Activated naive CD4-positive, alpha-beta T cell treated with anti-CD3 and anti-CD28 coated beads for 36 hours (primary cell): ENCODE measurements at regions not wholly inside any gene's neighbourhood (a gene's known extent, or its start where the extent isn't known, plus 50 kb on each side); places are given as distances from the start of the nearest gene placed in this dataset.

Experiments
- CTCF ChIA-PET: fragments of 350-600 bp; sonication (Branson Sonifier 250); formaldehyde crosslinking; loops from one replicate; lab custom pipeline; 2021; ENCODE audit warnings: antibody characterized with exemption; lab: Charles Lee
- DNase-seq: peaks from one replicate; pipeline ENCODE4 v3.0.0-alpha.2; 2020
- H3K27ac Mint-ChIP-seq: one replicate; pipeline ENCODE4 v1.8.0; 2021; ENCODE audit warnings: mild to moderate bottlenecking, mixed read lengths
- H3K27me3 Mint-ChIP-seq: one replicate; pipeline ENCODE4 v1.8.0; 2021; ENCODE audit warnings: low read depth, mixed read lengths
- H3K36me3 Mint-ChIP-seq: one replicate; pipeline ENCODE4 v1.8.0; 2021; ENCODE audit warnings: low read depth, mixed read lengths
- H3K4me1 Mint-ChIP-seq: one replicate; pipeline ENCODE4 v1.8.0; 2021; ENCODE audit warnings: low read depth, mixed read lengths
- H3K4me3 Mint-ChIP-seq: one replicate; pipeline ENCODE4 v1.8.0; 2021; ENCODE audit warnings: mild to moderate bottlenecking, moderate library complexity, mixed read lengths
- H3K9me3 Mint-ChIP-seq: one replicate; pipeline ENCODE4 v1.8.0; 2021; ENCODE audit warnings: mixed read lengths
- intact Hi-C: fragments of 100-400 bp; cut with micrococcal nuclease; formaldehyde crosslinking; loops from one replicate; pipeline ENCODE4 v1.15.1; 2023

DNA sequence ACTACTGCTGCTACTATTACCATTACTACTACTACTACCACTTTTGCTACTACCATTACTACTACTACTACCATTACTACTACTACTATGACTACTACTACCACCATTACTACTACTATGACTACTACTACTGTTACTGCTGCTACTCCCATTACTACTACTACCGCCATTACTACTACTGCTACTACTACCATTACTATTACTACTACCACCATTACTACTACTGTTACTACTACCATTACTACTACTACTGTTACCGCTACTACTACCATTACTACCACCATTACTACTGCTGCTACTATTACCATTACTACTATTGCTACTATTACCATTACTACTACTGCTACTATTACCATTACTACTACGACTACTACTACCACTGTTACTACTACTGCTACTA, 209.1 kb downstream of the IRF8 start:
- Mint-ChIP-seq H3K36me3 (no peaks in the 10 kb centered on the region), H3K4me1 (no peaks in the 10 kb centered on the region), H3K27me3 (no peaks in the 10 kb centered on the region), H3K27ac (no peak overlapping the region), H3K9me3 (no peaks in the 10 kb centered on the region), H3K4me3 (no peak overlapping the region)
- CTCF ChIA-PET = no interaction called here
- DNase-seq = no peak
- intact Hi-C loops = no loop called here

DNA sequence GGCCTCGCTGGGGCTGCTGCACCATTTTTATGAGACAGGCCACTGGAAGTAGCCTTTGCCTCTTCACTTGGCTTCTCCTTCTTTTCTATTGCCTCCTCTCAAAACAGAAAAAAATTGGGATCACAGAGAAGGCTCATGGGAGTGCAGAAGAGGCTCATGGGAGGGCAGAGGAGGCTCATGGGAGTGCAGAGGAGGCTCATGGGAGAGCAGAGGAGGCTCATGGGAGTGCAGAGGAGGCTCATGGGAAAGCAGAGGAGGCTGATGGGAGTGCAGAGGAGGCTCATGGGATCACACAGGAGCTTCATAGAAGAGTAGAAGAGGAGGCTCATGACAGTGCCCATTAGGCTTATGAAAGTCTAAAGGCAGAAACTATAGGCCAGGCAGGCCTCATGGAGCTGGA, 211.2 kb downstream of the IRF8 start:
- Mint-ChIP-seq H3K27me3 (peaks cover 7% of the 10 kb centered on the region), H3K36me3 (no peaks in the 10 kb centered on the region), H3K4me1 (no peaks in the 10 kb centered on the region), H3K27ac (no peak overlapping the region), H3K9me3 (no peaks in the 10 kb centered on the region), H3K4me3 (no peak overlapping the region)
- intact Hi-C loops = no loop called here
- CTCF ChIA-PET = no interaction called here
- DNase-seq = no peak

DNA sequence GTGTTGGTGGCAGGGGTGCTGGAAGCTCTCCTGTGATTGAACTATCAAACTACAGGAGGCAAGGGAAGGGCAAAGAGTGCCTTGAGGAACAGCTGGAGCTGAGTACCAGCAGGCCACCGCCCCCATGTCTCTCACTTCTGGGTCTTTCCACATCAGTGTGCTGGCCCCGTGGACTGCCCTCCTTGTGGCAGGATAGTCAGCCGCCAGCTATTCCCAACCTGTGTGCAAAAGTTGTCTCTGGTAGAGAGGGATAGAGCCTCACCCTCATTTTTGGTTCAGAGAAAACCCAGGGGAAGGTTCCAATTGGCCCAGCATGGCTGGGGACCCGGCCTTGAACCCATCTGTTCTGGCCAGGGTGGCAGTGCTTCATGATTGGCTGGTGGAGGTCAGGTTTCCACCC, 211.8 kb downstream of the IRF8 start:
- Mint-ChIP-seq H3K4me3 (no peak overlapping the region), H3K4me1 (no peaks in the 10 kb centered on the region), H3K9me3 (no peaks in the 10 kb centered on the region), H3K27ac (no peak overlapping the region), H3K27me3 (peaks cover 7% of the 10 kb centered on the region), H3K36me3 (no peaks in the 10 kb centered on the region)
- CTCF ChIA-PET = no interaction called here
- DNase-seq = no peak
- intact Hi-C loops = no loop called here

GRCh38 chr16:86112178-86112577, 213.2 kb downstream of the IRF8 start:
- Mint-ChIP-seq H3K36me3 (no peaks in the 10 kb centered on the region), H3K27ac (no peak overlapping the region), H3K27me3 (peaks cover 7% of the 10 kb centered on the region), H3K4me1 (no peaks in the 10 kb centered on the region), H3K4me3 (no peak overlapping the region), H3K9me3 (no peaks in the 10 kb centered on the region)
- intact Hi-C loops = no loop called here
- no peak for DNase-seq
- CTCF ChIA-PET = no interaction called here

GRCh38 chr16:86117235-86117634, 218.3 kb downstream of the IRF8 start:
- no peaks in the 10 kb centered on the region for H3K9me3 Mint-ChIP-seq
- H3K4me1 Mint-ChIP-seq = no peaks in the 10 kb centered on the region
- peaks cover 13% of the 10 kb centered on the region for H3K27me3 Mint-ChIP-seq
- CTCF ChIA-PET = no interaction called here
- no peaks in the 10 kb centered on the region for H3K36me3 Mint-ChIP-seq
- no peak overlapping the region for H3K4me3 Mint-ChIP-seq
- intact Hi-C loops = no loop called here
- DNase-seq = no peak
- no peak overlapping the region for H3K27ac Mint-ChIP-seq

DNA sequence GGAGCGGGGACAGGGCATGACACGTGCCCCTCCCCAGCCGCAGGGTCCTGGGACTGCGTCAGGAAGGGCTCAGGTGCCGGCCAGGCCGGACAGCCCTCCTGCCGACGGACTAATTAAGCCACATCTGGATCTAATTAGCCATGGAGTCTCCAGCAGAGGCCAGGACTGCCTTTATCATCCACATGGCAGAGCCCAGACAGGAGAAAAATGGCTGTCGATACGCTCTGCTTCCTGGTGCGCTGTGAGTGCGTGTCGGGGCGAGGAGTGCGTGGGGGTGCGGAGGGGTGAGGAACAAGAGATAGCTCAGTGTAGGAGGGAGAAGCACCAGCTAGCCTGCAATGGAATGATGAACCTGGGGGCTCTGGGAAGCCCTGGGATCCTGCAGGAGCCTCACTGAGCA, 218.8 kb downstream of the IRF8 start:
- Mint-ChIP-seq H3K27ac (no peak overlapping the region), H3K36me3 (no peaks in the 10 kb centered on the region), H3K4me3 (no peak overlapping the region), H3K9me3 (no peaks in the 10 kb centered on the region), H3K27me3 (peaks cover 16% of the 10 kb centered on the region), H3K4me1 (no peaks in the 10 kb centered on the region)
- DNase-seq = no peak
- CTCF ChIA-PET = no interaction called here
- intact Hi-C loops = no loop called here

DNA sequence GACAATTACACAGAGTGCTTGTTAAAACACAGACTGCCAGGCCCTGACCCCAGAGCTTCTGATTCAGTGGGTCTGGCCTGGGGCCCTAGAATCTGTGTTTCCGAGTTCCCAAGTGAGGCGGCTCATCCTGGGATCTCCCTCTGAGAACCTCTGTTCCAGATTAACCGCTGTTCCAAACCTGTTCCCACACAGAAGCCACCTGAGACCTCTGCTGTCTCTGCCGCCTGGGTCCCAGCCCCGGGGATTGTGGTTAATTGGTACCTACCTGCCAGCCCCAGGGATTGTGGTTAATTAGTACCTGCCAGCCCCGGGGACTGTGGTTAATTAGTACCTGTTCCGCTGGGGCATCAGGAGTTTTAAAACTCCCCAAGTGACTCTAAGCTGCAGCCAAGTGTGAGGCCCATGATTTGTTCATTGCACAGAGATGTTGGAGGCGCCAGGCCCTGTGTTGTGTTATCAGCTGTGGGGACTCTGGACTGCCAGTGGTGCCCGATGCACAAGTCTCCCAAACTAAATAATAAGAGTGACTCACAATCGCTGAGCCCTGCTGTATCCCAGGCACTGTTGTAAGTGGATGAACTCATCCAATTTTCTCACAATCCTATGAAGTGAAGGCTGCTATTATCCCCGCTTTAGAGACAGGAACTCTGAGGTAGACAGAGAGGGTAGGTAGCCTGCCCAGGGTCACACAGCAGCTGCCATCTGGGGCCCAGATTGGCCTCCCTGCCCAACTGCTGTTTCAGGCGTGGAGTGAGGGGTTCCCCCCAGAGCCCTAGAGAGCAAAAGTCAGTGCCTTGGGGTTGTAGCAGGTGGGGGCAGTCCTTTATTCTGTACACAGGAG, 219.7 kb downstream of the IRF8 start:
- CTCF ChIA-PET = no interaction called here
- DNase-seq = no peak
- peaks cover 14% of the 10 kb centered on the region for H3K27me3 Mint-ChIP-seq
- H3K4me1 Mint-ChIP-seq = no peaks in the 10 kb centered on the region
- H3K4me3 Mint-ChIP-seq = no peak overlapping the region
- intact Hi-C loops = no loop called here
- H3K36me3 Mint-ChIP-seq = no peaks in the 10 kb centered on the region
- H3K9me3 Mint-ChIP-seq = no peaks in the 10 kb centered on the region
- no peak overlapping the region for H3K27ac Mint-ChIP-seq

DNA sequence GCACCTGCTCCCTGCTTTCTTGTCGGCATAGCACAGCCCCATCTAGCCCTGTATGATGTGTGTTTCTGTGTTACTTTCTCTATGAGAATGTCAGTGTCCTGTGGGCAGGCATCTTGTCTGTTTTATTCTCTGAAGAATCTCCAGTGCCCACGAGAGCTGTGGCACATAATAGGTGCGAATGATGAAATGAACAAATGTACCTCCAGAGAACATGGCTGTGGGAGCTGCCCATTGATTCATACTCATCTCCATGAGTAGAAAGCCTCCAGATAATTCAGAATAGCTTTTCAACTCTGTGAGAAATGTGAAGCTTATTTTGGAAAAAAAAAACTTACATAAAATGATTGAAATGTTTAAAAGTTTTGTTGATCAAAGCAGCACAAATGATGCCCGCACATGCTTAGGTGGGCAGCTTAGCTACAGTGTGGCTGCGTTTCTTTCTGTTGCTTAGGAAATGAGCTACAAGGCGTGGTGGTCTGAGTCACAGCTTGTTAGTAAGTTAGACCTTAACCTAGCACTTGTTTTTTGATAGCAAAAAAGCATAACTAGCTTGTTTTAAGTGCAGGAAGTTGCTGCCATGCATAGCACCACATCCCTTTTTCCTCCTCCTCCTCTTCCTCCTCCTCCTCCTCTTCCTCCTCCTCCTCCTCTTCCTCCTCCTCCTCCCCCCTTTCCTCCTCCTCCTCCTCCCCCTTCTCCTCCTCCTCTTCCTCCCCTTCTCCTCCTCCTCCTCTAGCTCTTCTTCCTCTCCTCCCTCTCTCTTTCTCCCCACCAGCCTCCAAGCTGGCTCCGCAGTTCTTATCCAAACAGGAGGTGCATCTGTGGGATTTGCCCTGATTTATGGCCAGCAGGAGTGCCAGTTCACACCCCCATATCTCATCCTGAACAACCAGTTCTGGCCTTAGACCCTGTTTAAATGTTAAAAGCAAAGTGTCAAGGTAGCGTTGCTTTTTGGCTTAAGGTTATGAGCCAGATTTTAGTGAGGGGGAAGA, 221.5 kb downstream of the IRF8 start:
- intact Hi-C loops = no loop called here
- Mint-ChIP-seq H3K27ac (no peak overlapping the region), H3K4me1 (no peaks in the 10 kb centered on the region), H3K4me3 (no peak overlapping the region), H3K36me3 (no peaks in the 10 kb centered on the region), H3K9me3 (no peaks in the 10 kb centered on the region), H3K27me3 (peaks cover 14% of the 10 kb centered on the region)
- CTCF ChIA-PET = interaction anchor here (1.4 kb wide), 1 partner anchor 10 kb away, joined by 3 read pairs; no protein-coding TSS in a partner anchor
- no peak for DNase-seq

- Mint-ChIP-seq H3K4me1 (no peaks in the 10 kb centered on the region), H3K4me3 (no peak overlapping the region), H3K9me3 (no peaks in the 10 kb centered on the region), H3K36me3 (no peaks in the 10 kb centered on the region), H3K27me3 (peaks cover 14% of the 10 kb centered on the region), H3K27ac (no peak overlapping the region)
- CTCF ChIA-PET = no interaction called here
- DNase-seq = no peak
- intact Hi-C loops = no loop called here
These were observed 222.5 kb downstream of the IRF8 start for GRCh38 chr16:86121374-86122010.

DNA sequence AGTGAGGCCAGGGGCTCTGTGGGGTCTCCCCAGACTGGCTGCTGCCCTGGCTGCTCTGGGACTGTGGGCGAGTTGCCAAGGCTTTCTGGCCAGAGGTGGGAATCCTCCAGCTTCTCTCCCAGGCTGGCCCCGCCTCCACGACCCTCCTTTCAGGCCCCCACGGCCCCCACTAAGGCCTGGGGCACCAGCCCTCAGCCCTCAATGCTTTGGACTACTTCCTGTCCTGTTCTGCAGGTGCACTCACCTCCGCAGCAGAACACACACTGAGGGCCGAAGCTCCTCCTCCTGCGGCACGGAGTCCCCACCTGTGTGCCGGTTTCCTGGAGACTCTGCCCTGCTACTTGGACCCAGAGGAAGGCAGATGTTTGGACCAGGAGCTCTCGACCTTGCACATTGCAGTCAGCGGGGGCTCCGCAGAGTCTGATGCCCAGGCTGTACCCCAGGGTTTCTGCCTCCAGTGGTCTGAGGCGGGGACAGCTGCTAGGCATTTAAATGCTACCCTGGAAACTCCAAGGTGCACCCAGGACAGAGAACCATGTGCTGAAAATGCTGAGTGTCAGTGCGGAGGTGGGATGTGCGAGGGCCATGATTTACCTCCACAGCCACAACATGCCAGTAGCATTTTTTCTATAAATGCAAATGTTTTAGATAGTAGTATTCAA, 223.8 kb downstream of the IRF8 start:
- CTCF ChIA-PET = no interaction called here

GRCh38 chr16:86124321-86124720, 225.4 kb downstream of the IRF8 start:
- Mint-ChIP-seq H3K27me3 (peaks cover 11% of the 10 kb centered on the region), H3K27ac (no peak overlapping the region)

More for the DNA sequence above, 223.8 kb downstream of the IRF8 start:
- H3K27me3 Mint-ChIP-seq = peaks cover 13% of the 10 kb centered on the region
- intact Hi-C loops = no loop called here
- no peak overlapping the region for H3K4me3 Mint-ChIP-seq
- no peaks in the 10 kb centered on the region for H3K4me1 Mint-ChIP-seq
- H3K36me3 Mint-ChIP-seq = no peaks in the 10 kb centered on the region
- H3K9me3 Mint-ChIP-seq = no peaks in the 10 kb centered on the region
- DNase-seq = no peak
- no peak overlapping the region for H3K27ac Mint-ChIP-seq

DNA sequence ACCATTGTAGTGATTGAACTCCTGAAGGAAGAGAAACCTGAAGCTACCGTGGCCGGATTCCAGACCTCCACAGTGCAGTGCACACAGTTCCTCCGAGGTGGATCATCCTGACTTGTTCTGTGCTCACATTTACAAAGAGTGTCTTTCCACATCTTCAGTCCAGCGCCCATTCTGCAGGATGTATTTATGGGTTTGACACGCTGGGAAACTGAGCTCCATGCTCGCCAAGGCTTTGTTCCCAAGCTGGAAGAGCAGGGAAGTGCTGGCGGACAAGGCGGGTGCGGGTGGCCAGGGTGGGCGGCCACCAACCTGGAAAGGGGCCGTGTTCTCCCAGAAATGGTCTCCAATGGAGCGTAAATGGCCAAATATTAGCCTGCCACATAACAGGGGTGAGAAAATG, 227.9 kb downstream of the IRF8 start:
- Mint-ChIP-seq H3K27ac (no peak overlapping the region), H3K36me3 (no peaks in the 10 kb centered on the region), H3K9me3 (no peaks in the 10 kb centered on the region), H3K27me3 (peaks cover 13% of the 10 kb centered on the region), H3K4me1 (no peaks in the 10 kb centered on the region), H3K4me3 (no peak overlapping the region)
- intact Hi-C loops = no loop called here
- no peak for DNase-seq
- CTCF ChIA-PET = no interaction called here

More at GRCh38 chr16:86124321-86124720, 225.4 kb downstream of the IRF8 start:
- H3K4me3 Mint-ChIP-seq = no peak overlapping the region
- H3K9me3 Mint-ChIP-seq = no peaks in the 10 kb centered on the region
- H3K36me3 Mint-ChIP-seq = no peaks in the 10 kb centered on the region
- DNase-seq = no peak
- H3K4me1 Mint-ChIP-seq = no peaks in the 10 kb centered on the region
- intact Hi-C loops = no loop called here
- CTCF ChIA-PET = interaction anchor here (0.7 kb wide), 1 partner anchor 47 kb away, joined by 6 read pairs; no protein-coding TSS in a partner anchor
